Bronchial epithelial cell (primary cell): ENCODE measurements at regions not wholly inside any gene's neighbourhood (a gene's known extent, or its start where the extent isn't known, plus 50 kb on each side); places are given as distances from the start of the nearest gene placed in this dataset.

Experiments
- DNase-seq: peaks from one replicate; pipeline ENCODE4 v3.0.0-alpha.2; 2010; ENCODE audit warnings: low read depth
- FAIRE-seq: peaks from 2 replicates; lab custom pipeline; 2011; peaks lifted over from hg19 to GRCh38; lab: Jason Lieb, UNC
- H3K27me3 ChIP-seq: 2 replicates; pipeline ENCODE4 v1.5.1; 2011; ENCODE audit warnings: low read length; ENCODE audit not compliant: control insufficient read depth, insufficient read depth
- H3K36me3 ChIP-seq: 2 replicates; pipeline ENCODE4 v1.5.1; 2011; ENCODE audit warnings: low read length; ENCODE audit not compliant: control insufficient read depth, insufficient read depth
- H3K4me3 ChIP-seq: 2 replicates; pipeline ENCODE4 v1.5.1; 2011; ENCODE audit warnings: mild to moderate bottlenecking, low read depth, low read length, control low read depth
- TF ChIP-seq, protein P1 (sequence below): IDR thresholded peaks from 2 replicates; pipeline ENCODE4 v1.5.1; 2011; ENCODE audit warnings: mild to moderate bottlenecking, moderate library complexity, low read length, control low read depth, inconsistent platforms; ENCODE audit not compliant: insufficient read depth, severe bottlenecking

GRCh38 chr11:119952441-119952840 lies 185.5 kb downstream of the TRIM29 start:
- FAIRE-seq (no peak), DNase-seq (no peak)
- Histone ChIP-seq H3K36me3 (no peaks in the 10 kb centered on the region), H3K4me3 (no peak overlapping the region), H3K27me3 (no peaks in the 10 kb centered on the region)
- TF ChIP-seq, protein P1, sequence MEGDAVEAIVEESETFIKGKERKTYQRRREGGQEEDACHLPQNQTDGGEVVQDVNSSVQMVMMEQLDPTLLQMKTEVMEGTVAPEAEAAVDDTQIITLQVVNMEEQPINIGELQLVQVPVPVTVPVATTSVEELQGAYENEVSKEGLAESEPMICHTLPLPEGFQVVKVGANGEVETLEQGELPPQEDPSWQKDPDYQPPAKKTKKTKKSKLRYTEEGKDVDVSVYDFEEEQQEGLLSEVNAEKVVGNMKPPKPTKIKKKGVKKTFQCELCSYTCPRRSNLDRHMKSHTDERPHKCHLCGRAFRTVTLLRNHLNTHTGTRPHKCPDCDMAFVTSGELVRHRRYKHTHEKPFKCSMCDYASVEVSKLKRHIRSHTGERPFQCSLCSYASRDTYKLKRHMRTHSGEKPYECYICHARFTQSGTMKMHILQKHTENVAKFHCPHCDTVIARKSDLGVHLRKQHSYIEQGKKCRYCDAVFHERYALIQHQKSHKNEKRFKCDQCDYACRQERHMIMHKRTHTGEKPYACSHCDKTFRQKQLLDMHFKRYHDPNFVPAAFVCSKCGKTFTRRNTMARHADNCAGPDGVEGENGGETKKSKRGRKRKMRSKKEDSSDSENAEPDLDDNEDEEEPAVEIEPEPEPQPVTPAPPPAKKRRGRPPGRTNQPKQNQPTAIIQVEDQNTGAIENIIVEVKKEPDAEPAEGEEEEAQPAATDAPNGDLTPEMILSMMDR: no peak

DNA sequence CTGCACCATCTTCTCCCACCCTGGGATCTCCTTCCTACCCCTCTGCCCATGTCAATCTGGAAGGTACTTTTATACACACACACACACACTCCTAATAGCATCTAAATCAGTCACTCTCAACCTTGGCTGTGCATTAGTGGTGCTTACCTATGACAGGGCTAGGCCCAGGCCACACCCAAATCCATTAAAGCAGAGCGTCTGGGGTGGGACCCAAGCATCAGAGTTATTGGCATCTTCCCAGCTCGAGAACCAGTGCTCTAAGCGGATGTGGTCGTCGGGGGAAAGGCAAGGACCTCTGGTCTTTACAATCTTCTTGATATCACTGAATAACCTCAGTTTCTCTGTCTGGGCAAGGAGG lies 194.6 kb downstream of the TRIM29 start:
- H3K4me3 ChIP-seq: no peak overlapping the region
- H3K36me3 ChIP-seq: no peaks in the 10 kb centered on the region
- FAIRE-seq: no peak
- TF ChIP-seq, protein P1: no peak
- DNase-seq: no peak
- no peaks in the 10 kb centered on the region for H3K27me3 ChIP-seq

- FAIRE-seq (peak; percentile 36), DNase-seq (no peak)
- TF ChIP-seq, protein P1: no peak
- H3K36me3 ChIP-seq: no peaks in the 10 kb centered on the region
- H3K27me3 ChIP-seq: no peaks in the 10 kb centered on the region
- H3K4me3 ChIP-seq: no peak overlapping the region
These were observed 195.2 kb downstream of the TRIM29 start for GRCh38 chr11:119942583-119943297.

- no peak for DNase-seq
- FAIRE-seq: no peak
- H3K27me3 ChIP-seq: no peaks in the 10 kb centered on the region
- TF ChIP-seq, protein P1: no peak
- H3K36me3 ChIP-seq: no peaks in the 10 kb centered on the region
- no peak overlapping the region for H3K4me3 ChIP-seq
These were observed 196.1 kb downstream of the TRIM29 start for GRCh38 chr11:119941636-119942411.

DNA sequence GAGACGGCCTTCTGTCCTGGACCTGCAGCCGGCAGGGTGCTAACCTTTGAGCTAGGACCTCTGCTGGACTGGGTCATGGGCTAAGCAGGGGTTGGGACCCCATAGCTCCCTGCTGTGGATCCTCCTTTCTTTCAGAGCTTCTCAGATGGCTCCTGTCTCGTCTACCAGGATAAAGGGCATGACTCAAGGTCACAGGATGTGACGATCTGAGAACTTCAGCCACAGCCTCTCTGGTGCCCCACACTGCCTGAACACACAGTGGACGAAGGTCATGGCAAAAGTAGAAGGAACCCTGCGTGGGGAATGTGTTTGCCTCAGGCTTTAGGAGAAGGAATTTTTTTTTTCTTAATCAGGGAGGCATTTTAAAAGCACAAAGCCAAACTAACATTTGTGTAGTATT lies 196.7 kb downstream of the TRIM29 start:
- TF ChIP-seq, protein P1: no peak
- no peak overlapping the region for H3K4me3 ChIP-seq
- FAIRE-seq (no peak), DNase-seq (no peak)
- no peaks in the 10 kb centered on the region for H3K36me3 ChIP-seq
- H3K27me3 ChIP-seq: peaks cover 3% of the 10 kb centered on the region
